ENCODE measurements at regions not wholly inside any gene's neighbourhood (a gene's known extent, or its start where the extent isn't known, plus 50 kb on each side); places are given as distances from the start of the nearest gene placed in this dataset.
"Not testable (repeated sequence)": the region's sequence is repeated elsewhere in the genome, so short reads cannot be mapped to it uniquely, and the experiment has no call there.

- DNase-seq (ENCODE audit: low read depth in 2 of 2) = no peak
These were observed 168.6 kb downstream of the IER5 start for GRCh38 chr1:181257117-181257516.

- no peak for DNase-seq (ENCODE audit: low read depth in 2 of 2)
These were observed 170.7 kb downstream of the IER5 start for GRCh38 chr1:181259026-181259745.

- DNase-seq (ENCODE audit: low read depth in 2 of 2) = no peak
These were observed 171.8 kb downstream of the IER5 start for GRCh38 chr1:181260271-181260670.

- DNase-seq (ENCODE audit: low read depth in 2 of 2) = no peak
These were observed 172.5 kb downstream of the IER5 start for GRCh38 chr1:181260994-181261393.

GRCh38 chr1:181262069-181262468 is 173.6 kb downstream of the IER5 start:
- no peak for DNase-seq (ENCODE audit: low read depth in 2 of 2)

- DNase-seq (ENCODE audit: low read depth in 2 of 2) = no peak
These were observed 174.9 kb downstream of the IER5 start for GRCh38 chr1:181263444-181263843.

GRCh38 chr1:181264821-181265220 is 176.3 kb downstream of the IER5 start:
- DNase-seq (ENCODE audit: low read depth in 2 of 2) = no peak

- DNase-seq (ENCODE audit: low read depth in 2 of 2) = no peak
These were observed 196.5 kb downstream of the IER5 start for GRCh38 chr1:181284978-181285377.

GRCh38 chr1:181295217-181295616 is 188.1 kb upstream of the CACNA1E start:
- DNase-seq (ENCODE audit: low read depth in 2 of 2) = no peak

- no peak for DNase-seq (ENCODE audit: low read depth in 2 of 2)
These were observed 187.1 kb upstream of the CACNA1E start for GRCh38 chr1:181296180-181296579.

- no peak for DNase-seq (ENCODE audit: low read depth in 2 of 2)
These were observed 175.2 kb upstream of the CACNA1E start for GRCh38 chr1:181308098-181308497.

- no peak for DNase-seq (ENCODE audit: low read depth in 2 of 2)
These were observed 172.8 kb upstream of the CACNA1E start for GRCh38 chr1:181310560-181310959.

GRCh38 chr1:181312946-181313345 is 170.4 kb upstream of the CACNA1E start:
- DNase-seq (ENCODE audit: low read depth in 2 of 2) = no peak

- DNase-seq (ENCODE audit: low read depth in 2 of 2) = no peak
These were observed 169.9 kb upstream of the CACNA1E start for GRCh38 chr1:181313466-181313865.

- DNase-seq (ENCODE audit: low read depth in 2 of 2) = no peak
These were observed 169.3 kb upstream of the CACNA1E start for GRCh38 chr1:181314010-181314409.

GRCh38 chr1:181314959-181315358 is 168.4 kb upstream of the CACNA1E start:
- no peak for DNase-seq (ENCODE audit: low read depth in 2 of 2)

- no peak for DNase-seq (ENCODE audit: low read depth in 2 of 2)
These were observed 165.9 kb upstream of the CACNA1E start for GRCh38 chr1:181317261-181317930.

GRCh38 chr1:181318022-181318857 is 165.1 kb upstream of the CACNA1E start:
- DNase-seq (ENCODE audit: low read depth in 2 of 2) = no peak

- no peak for DNase-seq (ENCODE audit: low read depth in 2 of 2)
These were observed 164.5 kb upstream of the CACNA1E start for GRCh38 chr1:181318858-181319235.

- no peak for DNase-seq (ENCODE audit: low read depth in 2 of 2)
These were observed 163.4 kb upstream of the CACNA1E start for GRCh38 chr1:181319907-181320306.

- peak; percentile 32 to 35 for DNase-seq (ENCODE audit: low read depth in 2 of 2)
These were observed 158.3 kb upstream of the CACNA1E start for GRCh38 chr1:181324797-181325616.

- not testable (repeated sequence) for DNase-seq (ENCODE audit: low read depth in 2 of 2)
These were observed 157.6 kb upstream of the CACNA1E start for GRCh38 chr1:181325765-181326164.
